ENCODE measurements at regions not wholly inside any gene's neighbourhood (a gene's known extent, or its start where the extent isn't known, plus 50 kb on each side); places are given as distances from the start of the nearest gene placed in this dataset.

GRCh38 chr21:35219291-35219690 is 170.2 kb upstream of the RUNX1 start:
- TF ChIP-seq PATZ1 (CRISPR knock-in tag; IDR thresholded peaks at IDR 0.05; ENCODE audit: borderline replicate concordance) (no peak), ZFP30 (CRISPR knock-in tag; IDR thresholded peaks at IDR 0.05) (no peak), PPARA (CRISPR knock-in tag; IDR thresholded peaks at IDR 0.05; ENCODE audit: borderline replicate concordance) (no peak), ESRRG (CRISPR knock-in tag; IDR thresholded peaks at IDR 0.05) (no peak), TOX (CRISPR knock-in tag; IDR thresholded peaks at IDR 0.05; ENCODE audit: borderline replicate concordance) (no peak), CSDC2 (CRISPR knock-in tag; IDR thresholded peaks at IDR 0.05) (no peak), ARNTL (CRISPR knock-in tag; IDR thresholded peaks at IDR 0.05; ENCODE audit: borderline replicate concordance, low read depth) (no peak), RARB (CRISPR knock-in tag; IDR thresholded peaks at IDR 0.05) (no peak), ZFP3 (CRISPR knock-in tag; IDR thresholded peaks at IDR 0.05) (no peak), TSHZ2 (CRISPR knock-in tag; IDR thresholded peaks at IDR 0.05) (no peak), GLIS3 (CRISPR knock-in tag; IDR thresholded peaks at IDR 0.05) (no peak)

Data from SK-N-SH treated with all-trans-retinoic acid at 6 μM for 48 hours (cell line).